Activated naive CD4-positive, alpha-beta T cell treated with Interleukin-2 at 50 U/mL for 16 hours (primary cell): ENCODE measurements at regions not wholly inside any gene's neighbourhood (a gene's known extent, or its start where the extent isn't known, plus 50 kb on each side); places are given as distances from the start of the nearest gene placed in this dataset.

ENCODE experiments used
- DNase-seq: peaks from one replicate; pipeline ENCODE4 v3.0.0-alpha.2; 2020

DNA sequence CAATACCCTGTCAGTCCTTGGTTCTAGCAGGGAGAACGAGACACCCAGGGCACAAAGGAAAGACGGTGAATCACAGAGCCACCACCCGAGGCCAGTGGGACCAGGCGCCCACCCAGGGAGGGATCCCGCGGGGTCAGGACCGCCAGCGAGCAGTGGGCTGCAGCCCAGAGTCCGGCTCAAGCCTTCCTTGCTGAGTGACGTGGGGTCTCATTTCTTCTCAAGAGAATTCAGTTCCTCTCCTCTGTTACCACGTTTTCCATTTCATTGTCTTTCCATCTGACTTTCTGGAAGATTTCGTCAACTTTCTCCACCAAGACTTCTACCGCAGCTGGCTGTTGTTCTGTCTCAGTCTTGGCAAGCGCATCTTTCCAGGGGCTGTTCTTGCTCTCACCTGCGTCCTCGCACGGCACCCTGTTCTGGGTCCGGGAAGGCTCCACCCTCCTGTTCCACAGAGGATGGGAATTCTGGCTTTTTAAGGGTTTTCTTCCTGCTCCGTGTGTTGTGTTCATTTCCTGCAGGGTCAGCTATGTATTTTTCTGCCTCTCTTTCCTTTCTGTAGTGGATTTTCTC lies 248.6 kb downstream of the NDUFA10 start:
- DNase-seq: no peak

DNA sequence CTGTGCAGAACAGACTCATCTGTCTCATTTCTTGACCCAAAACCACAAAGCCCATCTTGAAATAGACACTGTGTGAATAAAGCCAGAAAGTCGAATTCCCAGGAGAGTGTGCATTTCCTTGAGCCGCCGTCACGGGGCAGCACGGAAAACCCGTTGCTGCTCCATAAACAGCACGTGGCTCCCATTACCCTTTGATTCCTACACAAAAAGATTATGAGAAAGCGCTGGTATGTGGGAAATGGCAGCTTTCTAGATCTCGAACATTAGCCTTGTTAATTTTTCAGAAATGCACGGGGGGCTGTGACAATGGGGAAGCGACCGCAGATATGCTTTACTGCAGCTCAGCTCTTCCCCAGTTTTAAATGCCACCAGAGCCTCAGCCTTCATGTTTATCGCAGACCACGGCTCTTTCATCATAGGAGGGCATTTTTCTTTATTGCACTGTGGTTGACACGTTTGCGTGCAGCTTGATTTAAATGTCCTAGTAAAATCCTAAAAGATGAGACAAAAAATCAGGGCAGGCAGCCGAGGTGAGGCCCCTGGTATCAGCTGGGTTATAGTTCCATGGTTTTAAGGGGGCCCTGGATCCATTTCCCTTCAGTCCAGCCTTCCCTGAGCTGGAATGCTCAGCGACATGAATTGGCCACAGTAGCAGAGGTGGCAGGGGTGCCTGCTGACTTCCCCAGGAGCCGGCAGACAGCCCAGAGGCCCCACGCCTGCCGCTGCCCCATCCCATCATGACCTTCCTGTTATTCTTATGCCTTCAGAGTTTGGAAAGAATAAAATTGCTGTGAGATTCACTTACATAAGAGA lies 249.3 kb downstream of the NDUFA10 start:
- DNase-seq: no peak

- DNase-seq: no peak
Measured at GRCh38 chr2:239774933-239775622, 250.1 kb downstream of the NDUFA10 start.

GRCh38 chr2:239774142-239774462 lies 251.0 kb downstream of the NDUFA10 start:
- no peak for DNase-seq

- DNase-seq: no peak
Measured at GRCh38 chr2:239773228-239774141, 251.7 kb downstream of the NDUFA10 start.

- no peak for DNase-seq
Measured at GRCh38 chr2:239772721-239773120, 252.4 kb downstream of the NDUFA10 start.

DNA sequence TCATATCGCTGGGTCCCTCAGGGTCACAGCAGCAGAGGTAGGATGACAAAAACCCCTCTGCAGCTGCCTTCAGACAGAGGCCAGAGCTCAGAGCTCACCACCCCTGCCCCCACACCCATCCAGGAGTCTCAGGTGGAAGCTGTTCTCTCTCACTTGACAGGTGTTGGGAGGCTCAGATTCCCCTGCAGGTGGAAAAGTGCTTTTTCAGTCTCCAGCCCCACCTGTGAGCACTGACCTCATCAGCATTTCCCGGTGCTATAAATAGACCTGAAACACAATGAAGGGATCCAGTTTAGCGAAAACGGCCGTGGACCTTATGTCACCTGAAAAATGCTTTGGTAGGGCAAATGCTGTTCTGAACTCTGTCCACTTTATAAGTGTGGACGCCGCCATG lies 254.9 kb downstream of the NDUFA10 start:
- DNase-seq: no peak

DNA sequence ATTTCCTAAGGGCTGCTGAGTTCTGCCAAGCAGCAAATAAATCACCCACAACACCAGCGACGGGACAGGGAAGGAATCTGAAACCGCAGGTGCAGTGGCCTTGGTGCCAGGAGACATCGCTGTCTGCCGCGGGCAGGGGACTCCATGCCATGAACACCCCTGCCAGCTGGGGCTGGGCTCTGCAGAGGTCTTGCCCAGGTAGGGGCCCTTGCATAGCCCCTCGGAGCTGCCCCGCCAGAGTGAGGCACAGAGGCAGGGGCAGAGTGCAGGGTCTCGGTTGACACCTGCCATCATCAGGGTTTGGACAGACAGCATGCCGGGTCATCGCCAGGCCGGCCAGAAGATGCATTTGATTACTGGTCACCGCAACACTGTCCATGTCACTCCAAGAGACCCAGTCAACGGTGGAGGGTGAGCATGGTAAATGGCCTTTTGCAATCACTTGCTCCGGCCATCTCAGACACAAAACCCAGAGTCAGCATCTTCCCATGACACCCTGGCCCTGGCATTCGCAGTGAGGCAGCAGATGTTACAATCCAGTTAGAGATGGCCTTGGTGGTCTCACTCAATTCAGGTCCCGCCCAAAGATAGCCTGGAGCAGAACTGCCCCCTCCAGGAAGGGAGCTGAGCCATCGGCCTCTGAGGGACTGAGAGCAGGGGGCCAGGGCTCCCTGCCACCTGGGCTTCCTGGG lies 255.4 kb downstream of the NDUFA10 start:
- DNase-seq: no peak

- no peak for DNase-seq
Measured at GRCh38 chr2:239768907-239769553, 256.1 kb downstream of the NDUFA10 start.

- DNase-seq: no peak
Measured at GRCh38 chr2:239768031-239768790, 256.9 kb downstream of the NDUFA10 start.

DNA sequence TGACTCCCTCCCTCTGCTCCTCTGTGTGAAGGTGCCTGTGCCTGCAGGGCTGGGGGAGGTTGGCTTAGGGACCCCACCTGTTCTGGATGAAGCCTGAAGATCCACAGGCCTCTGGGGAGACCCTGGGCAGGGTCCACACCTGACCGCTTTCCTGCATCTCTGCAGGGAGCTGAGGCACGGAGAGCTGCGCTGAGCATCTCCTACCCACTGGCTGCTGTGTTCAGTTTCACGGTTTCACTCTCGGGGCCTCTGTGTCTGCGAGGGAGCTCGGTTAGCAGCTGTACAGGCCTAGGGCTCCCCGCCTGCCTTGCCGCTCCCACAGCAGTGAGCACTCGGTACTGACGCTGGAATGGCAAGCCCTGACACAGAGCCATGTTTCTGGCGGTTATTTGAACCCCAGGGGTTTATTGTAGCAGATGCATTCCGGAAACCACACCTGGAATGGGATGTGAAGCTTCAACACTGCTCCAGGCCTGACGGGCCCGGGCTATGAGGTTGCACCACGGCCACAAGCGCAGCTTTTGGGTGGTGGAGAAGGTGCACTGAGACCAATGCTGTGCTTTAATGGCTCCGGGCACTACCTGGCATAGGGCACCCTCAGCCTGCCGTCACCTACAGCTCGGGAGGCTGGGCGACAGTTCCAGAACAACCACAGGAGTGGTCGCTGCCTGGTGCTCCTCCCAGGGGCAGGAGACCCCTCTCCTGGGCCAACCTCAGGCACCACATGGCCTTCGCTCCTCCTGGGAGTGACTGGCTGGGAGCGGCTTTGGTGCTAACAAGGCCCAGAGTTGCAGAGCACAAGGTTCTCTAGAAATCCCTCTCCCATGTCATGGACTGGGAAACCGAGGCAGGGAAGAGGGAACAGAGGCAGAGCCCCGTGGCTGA lies 257.9 kb downstream of the NDUFA10 start:
- no peak for DNase-seq

DNA sequence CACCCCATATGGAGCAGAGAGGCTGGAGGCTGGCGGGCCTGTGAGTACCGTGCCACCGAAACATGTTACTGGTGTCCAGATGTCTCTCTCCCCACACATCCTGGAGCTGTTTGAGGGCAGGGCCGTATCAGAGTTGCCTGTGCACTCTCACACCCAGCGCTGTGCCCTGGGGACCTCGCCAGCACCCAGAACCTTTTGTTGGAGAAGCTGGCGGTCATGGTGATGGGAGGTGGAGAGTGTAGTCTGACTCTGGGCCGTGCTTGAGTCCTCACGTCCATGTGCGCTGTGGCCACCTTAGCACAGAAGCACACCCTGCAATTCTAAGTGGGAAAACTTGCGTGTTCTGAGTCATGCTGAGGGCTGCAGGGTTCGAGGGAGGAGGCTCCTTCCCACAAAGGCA lies 259.2 kb downstream of the NDUFA10 start:
- no peak for DNase-seq

DNA sequence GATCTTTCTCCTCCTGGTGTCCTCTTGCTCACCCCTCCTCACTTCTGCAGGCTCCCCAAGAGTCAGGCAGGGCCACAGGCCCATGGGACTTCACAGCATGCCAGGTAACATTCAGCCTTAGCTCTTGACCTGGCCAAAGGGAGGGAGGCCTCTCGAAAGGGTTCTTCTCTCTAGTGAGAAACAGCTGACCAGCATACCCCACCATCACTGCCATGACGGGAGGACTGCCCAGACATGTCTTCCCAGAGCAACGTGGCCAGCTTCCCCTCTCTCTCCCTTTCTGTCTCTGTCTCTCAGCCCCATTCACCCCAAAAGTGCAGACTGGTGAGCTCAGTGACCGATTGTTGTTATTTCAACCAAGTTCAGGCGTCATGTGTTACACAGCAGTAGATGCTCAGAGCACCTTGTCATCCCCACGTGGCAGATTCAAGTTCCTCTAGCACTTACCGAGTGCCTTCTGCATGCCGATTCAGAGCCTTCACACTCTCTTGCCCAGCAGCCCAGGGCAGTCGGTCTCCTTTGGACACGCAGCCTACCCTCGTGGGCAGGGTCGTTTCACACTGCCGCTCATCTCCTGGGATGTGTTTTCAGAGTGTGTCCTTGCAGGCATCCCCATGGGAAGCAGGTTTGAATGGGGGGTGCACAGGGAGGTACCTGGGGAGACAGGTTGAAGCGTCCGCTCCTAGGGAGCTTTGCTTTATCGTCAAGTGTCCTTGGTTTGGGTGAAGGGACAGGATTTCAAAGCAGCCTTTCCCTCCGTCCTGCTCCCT lies 259.9 kb downstream of the NDUFA10 start:
- no peak for DNase-seq

GRCh38 chr2:239763433-239764097 lies 261.6 kb downstream of the NDUFA10 start:
- DNase-seq: no peak

- DNase-seq: no peak
Measured at GRCh38 chr2:239762655-239763269, 262.4 kb downstream of the NDUFA10 start.

DNA sequence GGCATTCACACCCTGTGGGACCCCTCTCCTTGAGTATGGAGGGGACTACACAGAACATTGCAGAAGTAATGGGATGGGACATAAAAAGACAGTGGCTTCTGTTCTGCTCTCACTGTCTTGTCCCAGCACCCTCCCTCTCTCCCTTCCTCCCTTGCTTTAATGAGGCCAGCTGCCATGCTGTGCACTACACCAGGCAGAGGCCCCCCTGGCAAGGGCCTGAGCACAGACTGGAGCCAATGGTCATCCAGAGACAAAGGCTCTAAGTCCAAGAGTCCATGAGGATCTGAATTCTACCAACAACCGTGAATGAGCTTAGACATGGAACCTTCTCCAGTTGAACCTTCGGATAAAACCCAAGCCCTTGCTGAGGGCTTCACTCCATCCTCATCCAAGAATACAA lies 263.0 kb downstream of the NDUFA10 start:
- no peak for DNase-seq

DNA sequence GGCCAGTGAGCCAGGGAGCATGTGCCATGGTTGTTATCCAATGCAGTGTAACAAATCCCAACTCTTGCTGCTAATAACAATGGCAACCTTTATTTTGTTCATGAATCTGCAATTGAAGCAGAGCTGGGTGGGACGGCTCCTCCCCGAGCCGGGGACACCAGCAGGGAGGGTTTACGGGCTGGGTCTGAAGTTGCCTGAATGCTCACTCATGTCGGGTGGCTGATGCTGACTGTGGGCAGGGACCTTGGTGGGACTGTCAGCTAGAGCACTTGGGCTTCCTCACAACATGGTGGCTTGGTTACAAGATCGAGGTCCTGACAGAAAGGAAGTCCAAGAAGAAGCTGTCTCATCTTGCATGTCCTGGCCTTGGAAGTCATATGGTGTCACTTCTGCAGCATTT lies 264.5 kb downstream of the NDUFA10 start:
- no peak for DNase-seq

DNA sequence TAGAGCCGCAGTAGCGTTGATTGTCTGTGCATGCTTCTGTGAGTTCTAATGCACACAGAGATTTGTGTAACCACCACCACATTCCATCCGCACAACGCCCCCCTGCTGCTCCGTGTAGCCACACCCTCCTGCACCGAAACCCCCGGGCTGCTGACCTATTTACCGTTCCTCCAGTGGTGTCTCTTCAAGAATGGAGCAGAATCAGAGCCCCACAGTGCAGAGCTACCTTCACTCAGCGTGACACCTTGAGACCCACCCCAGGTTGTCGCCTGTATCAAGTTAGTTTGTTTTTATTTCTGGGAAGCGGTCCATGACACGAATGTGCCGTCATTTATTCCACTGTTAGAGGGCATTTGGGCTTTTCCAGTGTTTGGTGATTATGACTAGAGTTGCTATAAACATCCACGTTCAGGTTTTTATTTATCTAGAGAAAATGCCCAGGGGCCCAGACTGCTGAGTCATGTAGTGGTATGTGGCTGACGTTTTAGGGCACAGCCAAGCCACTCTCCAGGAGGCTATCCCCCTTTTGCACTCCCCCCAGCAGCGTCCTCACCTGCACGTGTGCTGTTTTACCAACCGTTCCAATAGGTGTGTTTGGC lies 266.8 kb downstream of the NDUFA10 start:
- DNase-seq: no peak
